Osteoblast (primary cell): ENCODE measurements at regions not wholly inside any gene's neighbourhood (a gene's known extent, or its start where the extent isn't known, plus 50 kb on each side); places are given as distances from the start of the nearest gene placed in this dataset.

Experiments
- DNase-seq: peaks from one replicate; pipeline ENCODE4 v3.0.0; 2011; ENCODE audit warnings: low spot score, mixed read lengths; ENCODE audit not compliant: insufficient read length; ENCODE audit errors: missing footprints
- H2AFZ ChIP-seq: 2 replicates; pipeline ENCODE4 v1.6.0; 2011; ENCODE audit warnings: mild to moderate bottlenecking, low read length
- H3K27ac ChIP-seq: 2 replicates; pipeline ENCODE4 v1.5.1; 2011; ENCODE audit warnings: mild to moderate bottlenecking, low read depth, low read length, moderate library complexity
- H3K27me3 ChIP-seq: 2 replicates; pipeline ENCODE4 v1.6.0; 2012; ENCODE audit warnings: mild to moderate bottlenecking, control low read depth, inconsistent platforms, low read length, moderate library complexity; ENCODE audit not compliant: insufficient read depth
- H3K36me3 ChIP-seq: 2 replicates; pipeline ENCODE4 v1.5.1; 2011; ENCODE audit warnings: mild to moderate bottlenecking, low read length, control low read depth, moderate library complexity; ENCODE audit not compliant: insufficient read depth
- H3K4me1 ChIP-seq: 2 replicates; pipeline ENCODE4 v1.5.1; 2011; ENCODE audit warnings: mild to moderate bottlenecking, low read length, control low read depth, moderate library complexity; ENCODE audit not compliant: insufficient read depth
- H3K4me2 ChIP-seq: 2 replicates; pipeline ENCODE4 v1.6.0; 2011; ENCODE audit warnings: mild to moderate bottlenecking, low read length; ENCODE audit not compliant: insufficient read depth
- H3K4me3 ChIP-seq: fragments of 200-600 bp; sonication (generic); 3 replicates; pipeline ENCODE4 v1.5.1; 2012; ENCODE audit warnings: mild to moderate bottlenecking, low read length, inconsistent platforms; ENCODE audit not compliant: insufficient read depth
- H3K79me2 ChIP-seq: 2 replicates; pipeline ENCODE4 v1.6.0; 2012; ENCODE audit warnings: mild to moderate bottlenecking, low read length, control low read depth, inconsistent platforms; ENCODE audit not compliant: insufficient read depth
- H3K9me3 ChIP-seq: 2 replicates; pipeline ENCODE4 v1.5.1; 2011; ENCODE audit warnings: low read depth, low read length, control low read depth
- H4K20me1 ChIP-seq: 2 replicates; pipeline ENCODE4 v1.6.0; 2012; ENCODE audit warnings: mild to moderate bottlenecking, low read length, control low read depth; ENCODE audit not compliant: insufficient read depth
- CTCF ChIP-seq: IDR thresholded peaks from 2 replicates; pipeline ENCODE4 v1.5.1; 2011; ENCODE audit warnings: mild to moderate bottlenecking, low read depth, low read length, moderate library complexity; ENCODE audit errors: extremely low read depth

- Histone ChIP-seq H3K9me3 (no peaks in the 10 kb centered on the region), H3K4me1 (no peaks in the 10 kb centered on the region), H3K27me3 (no peaks in the 10 kb centered on the region), H3K4me3 (no peak overlapping the region), H3K27ac (no peak overlapping the region), H3K4me2 (no peak overlapping the region), H4K20me1 (no peaks in the 10 kb centered on the region), H3K79me2 (no peaks in the 10 kb centered on the region), H2AFZ (peak overlapping the region; percentile 19), H3K36me3 (no peaks in the 10 kb centered on the region)
- TF ChIP-seq CTCF = no peak
- DNase-seq = no peak
Observed at GRCh38 chr3:110971010-110971601, 100.5 kb upstream of the NECTIN3 start.

GRCh38 chr3:110973263-110973895, 98.2 kb upstream of the NECTIN3 start:
- Histone ChIP-seq H3K4me1 (no peaks in the 10 kb centered on the region), H3K27ac (no peak overlapping the region), H2AFZ (peak overlapping the region; percentile 54), H3K4me3 (no peak overlapping the region), H3K9me3 (no peaks in the 10 kb centered on the region), H4K20me1 (no peaks in the 10 kb centered on the region), H3K4me2 (peak overlapping the region; percentile 48), H3K36me3 (no peaks in the 10 kb centered on the region), H3K27me3 (no peaks in the 10 kb centered on the region), H3K79me2 (no peaks in the 10 kb centered on the region)
- DNase-seq = no peak
- TF ChIP-seq CTCF = no peak

- H3K27me3 ChIP-seq = no peaks in the 10 kb centered on the region
- H4K20me1 ChIP-seq = no peaks in the 10 kb centered on the region
- no peaks in the 10 kb centered on the region for H3K4me1 ChIP-seq
- H2AFZ ChIP-seq = no peak overlapping the region
- no peaks in the 10 kb centered on the region for H3K79me2 ChIP-seq
- H3K27ac ChIP-seq = no peak overlapping the region
- no peak for TF ChIP-seq CTCF
- no peak overlapping the region for H3K4me2 ChIP-seq
- no peak for DNase-seq
- no peak overlapping the region for H3K4me3 ChIP-seq
- no peaks in the 10 kb centered on the region for H3K9me3 ChIP-seq
- no peaks in the 10 kb centered on the region for H3K36me3 ChIP-seq
Observed at GRCh38 chr3:110974902-110975301, 96.7 kb upstream of the NECTIN3 start.

GRCh38 chr3:110984456-110985250, 87.0 kb upstream of the NECTIN3 start:
- Histone ChIP-seq H3K4me2 (no peak overlapping the region), H4K20me1 (no peaks in the 10 kb centered on the region), H3K4me1 (no peaks in the 10 kb centered on the region), H3K4me3 (no peak overlapping the region), H3K27me3 (no peaks in the 10 kb centered on the region), H3K27ac (no peak overlapping the region), H3K9me3 (no peaks in the 10 kb centered on the region), H3K79me2 (no peaks in the 10 kb centered on the region), H2AFZ (no peak overlapping the region), H3K36me3 (no peaks in the 10 kb centered on the region)
- no peak for TF ChIP-seq CTCF
- no peak for DNase-seq
